Activated CD8-positive, alpha-beta T cell treated with anti-CD3 and anti-CD28 coated beads for 36 hours (primary cell): ENCODE measurements at regions not wholly inside any gene's neighbourhood (a gene's known extent, or its start where the extent isn't known, plus 50 kb on each side); places are given as distances from the start of the nearest gene placed in this dataset.

Experiments
- ATAC-seq: fragments of 200-7000 bp; cut with Tn5 transposase; one replicate; pipeline ENCODE4 v1.10.0; 2021; ENCODE audit warnings: mild to moderate bottlenecking, moderate library complexity
- CTCF ChIA-PET: fragments of 350-600 bp; sonication (Branson Sonifier 250); formaldehyde crosslinking; loops from one replicate; lab custom pipeline; 2021; ENCODE audit warnings: antibody characterized with exemption; lab: Charles Lee
- POLR2A ChIA-PET: fragments of 350-600 bp; sonication (Branson Sonifier 250); formaldehyde crosslinking; loops from one replicate; lab custom pipeline; 2021; ENCODE audit warnings: antibody characterized with exemption; lab: Charles Lee
- DNase-seq: peaks from one replicate; pipeline ENCODE4 v3.0.0-alpha.2; 2020
- H3K27ac Mint-ChIP-seq: one replicate; pipeline ENCODE4 v1.8.0; 2021; ENCODE audit warnings: mild to moderate bottlenecking, mixed read lengths
- H3K27me3 Mint-ChIP-seq: one replicate; pipeline ENCODE4 v1.8.0; 2021; ENCODE audit warnings: mixed read lengths
- H3K36me3 Mint-ChIP-seq: one replicate; pipeline ENCODE4 v1.8.0; 2021; ENCODE audit warnings: low read depth, mixed read lengths
- H3K4me1 Mint-ChIP-seq: one replicate; pipeline ENCODE4 v1.8.0; 2021; ENCODE audit warnings: low read depth, mixed read lengths
- H3K4me3 Mint-ChIP-seq: one replicate; pipeline ENCODE4 v1.8.0; 2021; ENCODE audit warnings: mild to moderate bottlenecking, moderate library complexity, mixed read lengths
- H3K9me3 Mint-ChIP-seq: one replicate; pipeline ENCODE4 v1.8.0; 2021; ENCODE audit warnings: mixed read lengths
- CTCF ChIP-seq: fragments of 200-600 bp; IDR thresholded peaks from one replicate; pipeline ENCODE4 v1.8.0; 2022; ENCODE audit warnings: antibody characterized with exemption, mild to moderate bottlenecking
- intact Hi-C: fragments of 100-400 bp; cut with micrococcal nuclease; formaldehyde crosslinking; loops from one replicate; pipeline ENCODE4 v1.10.0; 2022

- ChIA-PET CTCF (no interaction called here), POLR2A (interaction anchor here (0.6 kb wide), 1 partner anchor 26 kb away, joined by 3 read pairs; no protein-coding TSS in a partner anchor)
- H3K27ac Mint-ChIP-seq = no peak overlapping the region
- peaks cover 4% of the 10 kb centered on the region for H3K9me3 Mint-ChIP-seq
- no peak overlapping the region for H3K4me3 Mint-ChIP-seq
- DNase-seq (no peak), ATAC-seq (no peak)
- no peaks in the 10 kb centered on the region for H3K27me3 Mint-ChIP-seq
- no peaks in the 10 kb centered on the region for H3K4me1 Mint-ChIP-seq
- TF ChIP-seq CTCF = no peak
- H3K36me3 Mint-ChIP-seq = no peaks in the 10 kb centered on the region
- intact Hi-C loops = no loop called here
These were observed 892.7 kb downstream of the TLE1 start for GRCh38 chr9:80796632-80797031.

GRCh38 chr9:80794197-80794596 is 895.1 kb downstream of the TLE1 start:
- H3K27me3 Mint-ChIP-seq = no peaks in the 10 kb centered on the region
- intact Hi-C loops = no loop called here
- no peak for DNase-seq
- H3K9me3 Mint-ChIP-seq = peaks cover 4% of the 10 kb centered on the region
- H3K36me3 Mint-ChIP-seq = no peaks in the 10 kb centered on the region
- H3K4me1 Mint-ChIP-seq = no peaks in the 10 kb centered on the region
- no peak for ATAC-seq
- POLR2A ChIA-PET = no interaction called here
- no peak overlapping the region for H3K4me3 Mint-ChIP-seq
- no peak for TF ChIP-seq CTCF
- no peak overlapping the region for H3K27ac Mint-ChIP-seq
- CTCF ChIA-PET = no interaction called here

GRCh38 chr9:80793706-80794105 is 895.6 kb downstream of the TLE1 start:
- Mint-ChIP-seq H3K9me3 (peaks cover 7% of the 10 kb centered on the region), H3K4me3 (no peak overlapping the region), H3K4me1 (no peaks in the 10 kb centered on the region), H3K36me3 (no peaks in the 10 kb centered on the region), H3K27ac (no peak overlapping the region), H3K27me3 (no peaks in the 10 kb centered on the region)
- intact Hi-C loops = no loop called here
- CTCF ChIA-PET = no interaction called here
- no peak for TF ChIP-seq CTCF
- POLR2A ChIA-PET = no interaction called here
- ATAC-seq (no peak), DNase-seq (no peak)

GRCh38 chr9:80792726-80793125 is 896.6 kb downstream of the TLE1 start:
- H3K36me3 Mint-ChIP-seq = no peaks in the 10 kb centered on the region
- peaks cover 7% of the 10 kb centered on the region for H3K9me3 Mint-ChIP-seq
- no peaks in the 10 kb centered on the region for H3K27me3 Mint-ChIP-seq
- no peak overlapping the region for H3K4me3 Mint-ChIP-seq
- CTCF ChIA-PET = no interaction called here
- TF ChIP-seq CTCF = no peak
- ATAC-seq (no peak), DNase-seq (no peak)
- POLR2A ChIA-PET = no interaction called here
- H3K4me1 Mint-ChIP-seq = no peaks in the 10 kb centered on the region
- H3K27ac Mint-ChIP-seq = no peak overlapping the region
- intact Hi-C loops = no loop called here

- Mint-ChIP-seq H3K4me1 (no peaks in the 10 kb centered on the region), H3K27ac (no peak overlapping the region), H3K9me3 (peaks cover 7% of the 10 kb centered on the region), H3K36me3 (no peaks in the 10 kb centered on the region), H3K27me3 (no peaks in the 10 kb centered on the region), H3K4me3 (no peak overlapping the region)
- no peak for TF ChIP-seq CTCF
- ATAC-seq (no peak), DNase-seq (no peak)
- ChIA-PET POLR2A (no interaction called here), CTCF (no interaction called here)
- intact Hi-C loops = no loop called here
These were observed 897.5 kb downstream of the TLE1 start for GRCh38 chr9:80791836-80792235.
